ENCODE measurements at regions not wholly inside any gene's neighbourhood (a gene's known extent, or its start where the extent isn't known, plus 50 kb on each side); places are given as distances from the start of the nearest gene placed in this dataset.

- no peak overlapping the region for H2AFZ ChIP-seq (ENCODE audit: low read depth, low read length)
- POLR2A ChIA-PET, result no interaction called here
- no peaks in the 10 kb centered on the region for H3K27me3 ChIP-seq (ENCODE audit: control insufficient read depth in 2 of 2, insufficient read depth in 2 of 2, low read length in 2 of 2)
- no peaks in the 10 kb centered on the region for H3K4me1 ChIP-seq (ENCODE audit: control insufficient read depth, extremely low read depth, insufficient read depth, low read length)
- H3K4me2 ChIP-seq (ENCODE audit: insufficient read depth, low read length), result no peak overlapping the region
- H3K36me3 ChIP-seq (ENCODE audit: control insufficient read depth in 2 of 2, extremely low read depth in 1 of 2, insufficient read depth in 2 of 2, low read length in 2 of 2), result no peaks in the 10 kb centered on the region
- dilution Hi-C loops (cut with MboI; ENCODE audit: extremely low pct_ligation_motif_present, low sequenced_read_pairs) (no loop called here), intact Hi-C loops (cut with micrococcal nuclease) (no loop called here)
- no peak for DNase-seq (ENCODE audit: low read depth, low spot score)
- no peaks in the 10 kb centered on the region for H3K9me1 ChIP-seq (replicated peaks; ENCODE audit: control insufficient read depth, extremely low read depth, insufficient read depth, low read length)
- no peak for FAIRE-seq
- no peak overlapping the region for H3K9ac ChIP-seq (replicated peaks; ENCODE audit: extremely low read depth, insufficient read depth, low read length)
- no peak overlapping the region for H3K4me3 ChIP-seq (replicated peaks in 1 of 3; ENCODE audit: insufficient read depth in 1 of 3, low read depth in 1 of 3, low read length in 3 of 3)
- BruUV-seq (replicated peaks), result no TSS peak
- no peaks in the 10 kb centered on the region for H3K79me2 ChIP-seq (ENCODE audit: control insufficient read depth, insufficient read depth, low read length)
- no peak overlapping the region for H3K27ac ChIP-seq (ENCODE audit: insufficient read depth, low read depth, low read length)
- H4K20me1 ChIP-seq (replicated peaks; ENCODE audit: control insufficient read depth, extremely low read depth, insufficient read depth, low read length), result no peaks in the 10 kb centered on the region
- H3K9me3 ChIP-seq (replicated peaks; ENCODE audit: control insufficient read depth, insufficient read depth, low read length), result no peaks in the 10 kb centered on the region
- TF ChIP-seq MAX (IDR thresholded peaks at IDR 0.05; ENCODE audit: insufficient read depth, insufficient read length), result no peak
- TF ChIP-seq GATA2 (IDR thresholded peaks at IDR 0.05; ENCODE audit: insufficient read depth, insufficient read length, low read depth, low read length), result no peak
- TF ChIP-seq EZH2 (IDR thresholded peaks at IDR 0.05; ENCODE audit: borderline replicate concordance, low read depth, low read length, severe bottlenecking), result no peak
- no peak for TF ChIP-seq JUN (IDR thresholded peaks at IDR 0.05; ENCODE audit: borderline replicate concordance, insufficient read depth, insufficient read length, low read depth)
- TF ChIP-seq POLR2AphosphoS5 (IDR thresholded peaks at IDR 0.05; ENCODE audit: insufficient read depth, low read depth, low read length), result no peak
- no peak for TF ChIP-seq MYC (IDR thresholded peaks at IDR 0.05; ENCODE audit: low read depth, low read length)
- no peak for TF ChIP-seq POLR2A (IDR thresholded peaks at IDR 0.05; ENCODE audit: low read depth, low read length)
- TF ChIP-seq FOS (IDR thresholded peaks at IDR 0.05; ENCODE audit: borderline replicate concordance, insufficient read depth, low read length), result no peak
- TF ChIP-seq CTCF (IDR thresholded peaks at IDR 0.05; ENCODE audit: extremely low read depth in 1 of 2, insufficient read depth in 1 of 2, low read depth in 1 of 2, low read length in 2 of 2), result no peak
- CTCF ChIA-PET, result interaction anchor here (1.1 kb wide), 1 partner anchor 8 kb away, joined by 3 read pairs; no protein-coding TSS in a partner anchor
These were observed 971.8 kb upstream of the ADGRB3 start for GRCh38 chr6:67663105-67663895.

All from endothelial cell of umbilical vein (primary cell).